DOHH2 (cell line): ENCODE measurements at regions not wholly inside any gene's neighbourhood (a gene's known extent, or its start where the extent isn't known, plus 50 kb on each side); places are given as distances from the start of the nearest gene placed in this dataset.

Source experiments
- H3F3A ChIP-seq: fragments of 200-600 bp; sonication (generic), shearing (Covaris generic); 2 replicates; pipeline ENCODE4 v1.6.0; 2016; ENCODE audit warnings: antibody characterized with exemption, mild to moderate bottlenecking; ENCODE audit not compliant: control insufficient read depth, insufficient read depth
- H3K27ac ChIP-seq: fragments of 200-600 bp; sonication (generic); 2 replicates; pipeline ENCODE4 v1.5.1; 2014; ENCODE audit warnings: low read depth, mild to moderate bottlenecking, low read length, moderate library complexity
- H3K27me3 ChIP-seq: fragments of 200-600 bp; sonication (generic); 2 replicates; pipeline ENCODE4 v1.6.1; 2014; ENCODE audit warnings: mild to moderate bottlenecking, low read length, mixed read lengths; ENCODE audit not compliant: control insufficient read depth
- H3K36me3 ChIP-seq: fragments of 200-600 bp; sonication (generic); 2 replicates; pipeline ENCODE4 v1.6.1; 2014; ENCODE audit warnings: mild to moderate bottlenecking, low read length, moderate library complexity, mixed read lengths; ENCODE audit not compliant: control insufficient read depth
- H3K4me1 ChIP-seq: fragments of 200-600 bp; sonication (generic); 2 replicates; pipeline ENCODE4 v1.6.1; 2014; ENCODE audit warnings: mild to moderate bottlenecking, low read length, mixed read lengths; ENCODE audit not compliant: control insufficient read depth
- H3K4me2 ChIP-seq: fragments of 200-600 bp; sonication (generic); 2 replicates; pipeline ENCODE4 v1.6.0; 2014; ENCODE audit warnings: mild to moderate bottlenecking, low read length, moderate library complexity
- H3K4me3 ChIP-seq: fragments of 200-600 bp; sonication (generic); 2 replicates; pipeline ENCODE4 v1.5.1; 2014; ENCODE audit warnings: mild to moderate bottlenecking, low read length, mixed read lengths
- H3K79me2 ChIP-seq: fragments of 200-600 bp; sonication (generic); 2 replicates; pipeline ENCODE4 v1.6.1; 2014; ENCODE audit warnings: mild to moderate bottlenecking, low read length, mixed read lengths; ENCODE audit not compliant: control insufficient read depth
- H3K9me2 ChIP-seq: fragments of 200-600 bp; sonication (generic); replicated peaks from 2 replicates; pipeline ENCODE4 v1.6.1; 2014; ENCODE audit warnings: mild to moderate bottlenecking, low read length, mixed read lengths; ENCODE audit not compliant: control insufficient read depth
- H3K9me3 ChIP-seq: fragments of 200-600 bp; sonication (generic); 2 replicates; pipeline ENCODE4 v1.6.1; 2014; ENCODE audit warnings: antibody characterized with exemption, low read length, mixed read lengths; ENCODE audit not compliant: control insufficient read depth, insufficient read depth
- H4K20me1 ChIP-seq: fragments of 200-600 bp; sonication (generic); 2 replicates; pipeline ENCODE4 v1.6.0; 2014; ENCODE audit warnings: low read depth, mild to moderate bottlenecking, antibody characterized with exemption, low read length, moderate library complexity; ENCODE audit not compliant: control insufficient read depth, insufficient read depth
- EZH2phosphoT487 ChIP-seq: fragments of 200-600 bp; sonication (generic); IDR thresholded peaks from 2 replicates; pipeline ENCODE4 v1.6.1; 2017; ENCODE audit warnings: borderline replicate concordance, mild to moderate bottlenecking, antibody characterized with exemption, low read length, moderate library complexity, mixed read lengths
- TF ChIP-seq, protein P1 (sequence below): fragments of 200-600 bp; sonication (generic); IDR thresholded peaks from one replicate; pipeline ENCODE4 v1.5.1; 2014; ENCODE audit warnings: antibody characterized with exemption, mild to moderate bottlenecking, low read depth, low read length; ENCODE audit not compliant: poor library complexity, severe bottlenecking

DNA sequence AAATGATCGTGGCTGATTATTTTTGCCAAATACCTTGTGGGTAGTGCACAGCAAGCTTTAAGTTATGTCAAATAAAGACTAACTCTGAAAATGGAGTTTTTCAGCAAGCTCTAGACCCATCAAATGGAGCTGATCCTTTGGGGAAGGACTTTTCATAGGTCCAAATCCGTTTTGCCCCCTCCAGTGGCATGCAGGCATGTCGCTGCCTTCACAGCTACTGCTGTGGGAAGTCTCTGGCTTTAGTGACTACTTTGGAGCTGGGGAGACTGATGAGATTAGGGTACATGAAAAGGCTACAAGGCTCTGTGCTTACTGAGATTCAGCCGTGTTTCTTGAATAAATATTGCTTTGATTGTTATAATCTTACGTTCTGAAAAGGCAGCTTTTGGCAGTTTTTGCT is 106.6 kb upstream of the HS3ST1 start:
- no peak for TF ChIP-seq EZH2phosphoT487
- TF ChIP-seq, protein P1, sequence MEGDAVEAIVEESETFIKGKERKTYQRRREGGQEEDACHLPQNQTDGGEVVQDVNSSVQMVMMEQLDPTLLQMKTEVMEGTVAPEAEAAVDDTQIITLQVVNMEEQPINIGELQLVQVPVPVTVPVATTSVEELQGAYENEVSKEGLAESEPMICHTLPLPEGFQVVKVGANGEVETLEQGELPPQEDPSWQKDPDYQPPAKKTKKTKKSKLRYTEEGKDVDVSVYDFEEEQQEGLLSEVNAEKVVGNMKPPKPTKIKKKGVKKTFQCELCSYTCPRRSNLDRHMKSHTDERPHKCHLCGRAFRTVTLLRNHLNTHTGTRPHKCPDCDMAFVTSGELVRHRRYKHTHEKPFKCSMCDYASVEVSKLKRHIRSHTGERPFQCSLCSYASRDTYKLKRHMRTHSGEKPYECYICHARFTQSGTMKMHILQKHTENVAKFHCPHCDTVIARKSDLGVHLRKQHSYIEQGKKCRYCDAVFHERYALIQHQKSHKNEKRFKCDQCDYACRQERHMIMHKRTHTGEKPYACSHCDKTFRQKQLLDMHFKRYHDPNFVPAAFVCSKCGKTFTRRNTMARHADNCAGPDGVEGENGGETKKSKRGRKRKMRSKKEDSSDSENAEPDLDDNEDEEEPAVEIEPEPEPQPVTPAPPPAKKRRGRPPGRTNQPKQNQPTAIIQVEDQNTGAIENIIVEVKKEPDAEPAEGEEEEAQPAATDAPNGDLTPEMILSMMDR, result no peak
- Histone ChIP-seq H3K9me3 (no peaks in the 10 kb centered on the region), H3K79me2 (no peaks in the 10 kb centered on the region), H3K9me2 (no peaks in the 10 kb centered on the region), H3K36me3 (no peaks in the 10 kb centered on the region), H3K4me1 (no peaks in the 10 kb centered on the region), H3K4me2 (no peak overlapping the region), H3K27me3 (no peaks in the 10 kb centered on the region), H3K27ac (no peak overlapping the region), H3K4me3 (no peak overlapping the region), H4K20me1 (no peaks in the 10 kb centered on the region), H3F3A (no peaks in the 10 kb centered on the region)

DNA sequence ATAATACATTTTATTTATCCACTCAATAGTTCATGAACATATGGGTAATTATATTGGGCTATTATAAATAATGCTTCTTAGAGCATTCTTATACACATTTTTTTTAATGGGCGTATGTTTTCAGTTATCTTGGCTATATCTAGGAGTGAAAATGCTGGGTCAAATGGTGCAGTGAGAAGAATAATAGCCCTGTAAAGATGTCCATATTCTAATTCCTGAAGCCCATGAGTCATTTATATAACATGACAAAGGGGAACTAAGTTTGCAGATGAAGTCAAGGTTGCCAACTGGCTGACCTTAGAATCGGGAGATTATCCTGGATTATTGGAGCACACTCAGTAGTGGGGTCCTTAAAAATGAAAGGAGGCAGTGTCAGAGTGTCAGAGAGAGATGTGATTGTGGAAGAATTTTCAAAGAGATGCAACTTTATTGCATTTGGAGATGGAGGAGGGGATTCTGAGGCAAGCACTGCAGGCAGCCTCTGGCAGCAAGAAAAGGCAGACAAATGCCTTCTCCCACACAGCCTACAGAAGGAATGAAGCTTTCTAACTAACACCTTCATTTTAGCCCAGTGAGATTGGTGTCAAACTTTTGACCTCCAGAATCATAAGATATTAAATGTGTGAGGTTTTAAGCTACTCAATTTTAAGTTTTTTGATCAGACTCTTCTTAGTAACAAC is 106.1 kb upstream of the HS3ST1 start:
- Histone ChIP-seq H3K4me1 (no peaks in the 10 kb centered on the region), H3K79me2 (no peaks in the 10 kb centered on the region)

DNA sequence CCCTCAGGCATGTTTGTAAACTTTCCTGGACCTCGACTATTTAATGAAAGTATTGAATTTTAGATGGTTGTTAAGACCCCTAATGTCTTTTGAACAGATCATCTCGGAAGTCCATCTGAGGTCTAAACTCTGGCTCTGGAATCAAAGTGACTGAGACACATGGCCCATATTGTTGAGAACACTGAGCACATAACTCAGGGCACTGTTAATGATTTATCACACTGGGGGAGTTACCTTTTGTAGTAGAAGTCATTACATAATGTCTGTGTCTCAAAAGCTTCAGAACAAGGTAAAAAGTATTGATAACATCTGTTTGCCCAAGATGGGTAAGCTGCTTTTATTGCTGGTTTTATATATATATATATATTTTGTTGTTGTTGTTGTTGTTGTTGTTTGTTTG is 103.4 kb upstream of the HS3ST1 start:
- H4K20me1 ChIP-seq, result no peaks in the 10 kb centered on the region
- H3K9me2 ChIP-seq, result no peaks in the 10 kb centered on the region
- no peak overlapping the region for H3K4me2 ChIP-seq
- no peaks in the 10 kb centered on the region for H3K27me3 ChIP-seq
- H3K79me2 ChIP-seq, result no peaks in the 10 kb centered on the region
- H3K36me3 ChIP-seq, result no peaks in the 10 kb centered on the region
- H3K4me1 ChIP-seq, result no peaks in the 10 kb centered on the region
- no peaks in the 10 kb centered on the region for H3K9me3 ChIP-seq
- no peak overlapping the region for H3K4me3 ChIP-seq
- no peak for TF ChIP-seq EZH2phosphoT487
- TF ChIP-seq, protein P1, result no peak
- no peak overlapping the region for H3K27ac ChIP-seq
- H3F3A ChIP-seq, result no peaks in the 10 kb centered on the region

More for the DNA sequence above, 106.1 kb upstream of the HS3ST1 start:
- H3F3A ChIP-seq, result no peaks in the 10 kb centered on the region
- no peak overlapping the region for H3K4me2 ChIP-seq
- H3K9me2 ChIP-seq, result no peaks in the 10 kb centered on the region
- no peaks in the 10 kb centered on the region for H3K27me3 ChIP-seq
- H4K20me1 ChIP-seq, result no peaks in the 10 kb centered on the region
- H3K36me3 ChIP-seq, result no peaks in the 10 kb centered on the region
- no peak overlapping the region for H3K27ac ChIP-seq
- H3K4me3 ChIP-seq, result no peak overlapping the region
- H3K9me3 ChIP-seq, result no peaks in the 10 kb centered on the region
- TF ChIP-seq, protein P1, result no peak
- no peak for TF ChIP-seq EZH2phosphoT487
